IPS-18c (cell line): ENCODE measurements at regions not wholly inside any gene's neighbourhood (a gene's known extent, or its start where the extent isn't known, plus 50 kb on each side); places are given as distances from the start of the nearest gene placed in this dataset.

Experiments
- H3K4me3 ChIP-seq: 2 replicates; pipeline ENCODE4 v1.7.0; 2013; ENCODE audit warnings: low read depth, mild to moderate bottlenecking, low read length, moderate library complexity; ENCODE audit not compliant: insufficient read depth
- H3K9me3 ChIP-seq: one replicate; pipeline ENCODE4 v1.6.1; 2013; ENCODE audit warnings: mild to moderate bottlenecking, low read length, moderate library complexity; ENCODE audit not compliant: control insufficient read depth, insufficient read depth

DNA sequence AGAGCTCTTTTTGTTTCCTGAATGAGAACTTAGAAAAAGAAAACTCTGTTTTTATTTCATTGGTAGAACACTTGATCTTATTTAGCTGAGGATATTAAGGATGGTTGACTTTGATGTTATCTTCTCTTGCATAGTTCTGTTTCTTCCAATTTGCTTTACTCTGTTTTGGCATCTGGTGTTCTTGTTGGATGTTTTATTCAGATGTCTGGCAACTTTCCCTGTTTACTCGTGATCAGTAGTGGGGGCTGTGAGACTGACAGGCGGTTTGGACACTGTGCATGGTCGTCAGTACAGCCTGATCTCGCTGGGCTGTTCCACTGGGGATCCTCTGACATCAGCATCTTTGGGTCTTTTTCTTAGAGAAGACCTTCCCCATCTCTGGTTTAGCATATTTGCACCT lies 100.1 kb downstream of the TSN start:
- H3K9me3 ChIP-seq = no peaks in the 10 kb centered on the region
- no peak overlapping the region for H3K4me3 ChIP-seq

DNA sequence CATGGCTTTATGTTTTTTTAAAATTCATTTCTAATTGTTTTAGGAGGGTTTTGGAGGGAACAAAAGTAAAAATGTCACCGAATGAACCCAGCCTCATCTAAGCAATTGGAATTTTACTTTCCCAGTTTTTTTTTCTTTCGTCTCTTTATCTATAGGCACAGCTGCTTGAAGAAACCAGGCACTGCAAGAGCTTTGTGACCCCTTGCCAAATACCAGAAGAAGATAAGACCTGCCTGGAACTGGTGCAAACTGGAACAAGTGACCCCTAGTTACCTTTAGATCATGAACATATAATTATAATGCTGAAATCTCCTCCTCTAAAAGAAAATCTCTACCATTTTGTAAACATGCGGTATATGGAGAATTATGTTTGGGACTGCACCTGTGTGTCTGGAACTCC lies 100.9 kb downstream of the TSN start:
- no peaks in the 10 kb centered on the region for H3K9me3 ChIP-seq
- H3K4me3 ChIP-seq = no peak overlapping the region

DNA sequence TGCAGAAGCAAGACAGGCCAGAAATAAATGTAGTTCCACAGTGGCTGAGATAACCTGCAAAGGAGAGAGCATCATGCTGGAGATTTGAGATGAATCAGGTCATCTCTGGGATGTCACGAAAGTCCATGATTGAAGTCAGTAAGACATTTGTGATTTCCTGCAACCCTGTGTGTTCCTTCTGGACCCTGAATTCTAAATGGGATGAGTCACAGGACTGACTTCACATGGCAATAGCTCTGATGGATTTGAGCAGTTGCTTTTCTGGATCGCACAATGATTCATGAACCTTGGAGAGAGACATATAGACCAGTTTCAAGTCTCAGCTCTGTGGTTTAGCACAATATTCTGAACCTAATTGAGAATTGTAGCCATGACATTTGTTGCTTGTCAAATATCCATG lies 102.9 kb downstream of the TSN start:
- Histone ChIP-seq H3K4me3 (no peak overlapping the region), H3K9me3 (no peaks in the 10 kb centered on the region)

DNA sequence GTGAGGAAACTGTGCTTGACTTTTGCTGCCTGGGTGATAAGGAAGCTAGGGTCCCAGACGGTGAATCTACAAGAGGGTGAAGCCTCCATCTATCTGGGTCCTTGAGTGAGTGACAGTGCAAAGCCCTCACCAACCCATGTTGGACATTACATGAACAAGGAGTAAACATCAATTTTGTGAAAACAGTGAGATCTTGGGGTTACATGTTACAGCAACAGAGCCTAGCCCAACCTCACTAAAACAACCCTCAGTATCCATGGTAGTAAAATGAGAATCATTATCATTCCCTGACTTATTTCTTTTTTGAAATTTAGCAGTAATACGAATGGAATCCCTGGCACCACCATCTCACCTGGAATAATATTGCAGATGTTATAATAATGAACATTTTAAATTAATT lies 103.4 kb downstream of the TSN start:
- Histone ChIP-seq H3K4me3 (no peak overlapping the region), H3K9me3 (peaks cover 1% of the 10 kb centered on the region)

DNA sequence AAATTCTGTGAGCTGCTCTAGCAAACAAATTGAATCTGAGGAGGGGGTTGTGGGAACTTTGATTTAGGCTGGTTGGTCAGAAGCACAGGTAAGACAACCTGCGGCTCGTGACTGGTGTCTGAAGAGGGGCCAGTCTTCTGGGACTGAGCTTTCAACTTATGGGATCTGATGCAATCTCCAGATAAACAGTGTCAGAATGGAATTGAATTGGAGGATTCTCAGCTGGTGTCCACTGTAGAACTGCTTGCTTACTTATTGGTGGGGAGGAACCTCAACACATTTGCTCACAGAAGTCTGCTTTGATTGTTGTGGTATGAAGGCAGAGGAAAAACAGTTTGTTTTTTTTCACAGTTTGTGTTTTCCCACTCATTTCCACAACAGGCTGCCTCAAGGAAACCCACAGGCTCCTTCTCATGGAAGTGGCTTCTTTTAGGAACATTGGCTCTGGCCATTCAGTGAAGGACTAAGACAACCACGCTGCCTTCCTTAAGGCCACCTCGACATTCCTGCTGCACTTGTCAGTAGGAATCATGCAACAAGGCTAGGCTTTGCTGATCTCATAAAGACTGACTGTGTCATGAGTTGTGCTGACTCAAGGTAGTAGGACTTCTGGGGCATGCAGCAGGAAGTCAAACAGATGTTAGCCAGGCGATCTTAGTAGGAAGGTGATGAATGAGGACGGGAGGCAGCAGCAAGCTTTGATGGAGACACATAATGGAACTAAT lies 104.7 kb downstream of the TSN start:
- H3K4me3 ChIP-seq = no peak overlapping the region
- H3K9me3 ChIP-seq = peaks cover 2% of the 10 kb centered on the region

DNA sequence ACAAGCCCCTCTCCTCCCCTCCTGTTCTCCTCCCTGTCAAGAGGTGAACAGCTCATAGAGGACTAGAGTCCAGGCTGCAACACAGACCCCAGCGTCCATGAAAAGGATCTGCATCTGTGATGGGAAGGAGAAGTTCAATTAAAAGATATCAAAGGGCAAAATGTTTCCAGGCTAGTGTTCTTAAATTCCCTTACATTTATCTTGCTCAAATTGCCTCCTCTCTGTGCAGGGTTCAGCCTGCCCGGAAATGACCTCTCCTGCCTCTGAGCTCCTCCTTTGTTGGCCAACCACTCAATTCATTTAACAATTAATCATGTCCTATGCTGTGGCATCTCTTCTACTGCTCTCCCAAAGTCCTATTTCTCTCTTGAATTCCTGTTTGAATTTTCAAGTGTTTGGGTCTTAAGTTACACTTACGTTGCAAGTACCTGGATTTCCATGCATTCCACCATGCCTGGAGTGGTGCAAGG lies 105.3 kb downstream of the TSN start:
- Histone ChIP-seq H3K9me3 (peaks cover 2% of the 10 kb centered on the region), H3K4me3 (no peak overlapping the region)

DNA sequence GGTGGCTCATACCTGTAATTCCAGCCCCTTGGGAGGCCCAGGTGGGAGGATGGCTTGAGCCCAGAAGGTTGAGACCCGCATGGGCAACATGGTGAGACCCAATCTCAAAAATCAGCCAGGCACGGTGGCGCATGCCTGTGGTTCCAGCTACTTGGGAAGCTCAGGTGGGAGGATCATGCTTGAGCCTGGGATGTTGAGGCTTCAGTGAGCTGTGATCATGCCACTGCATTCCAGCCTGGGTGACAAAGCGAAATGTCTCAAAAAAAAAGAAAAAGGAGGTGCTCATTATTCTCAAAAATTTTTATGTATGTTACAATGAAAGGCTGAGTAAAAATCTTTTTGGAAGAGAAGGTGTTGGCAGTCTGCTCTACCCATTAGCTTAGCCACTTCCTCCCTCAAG lies 106.8 kb downstream of the TSN start:
- Histone ChIP-seq H3K9me3 (peaks cover 2% of the 10 kb centered on the region), H3K4me3 (no peak overlapping the region)

DNA sequence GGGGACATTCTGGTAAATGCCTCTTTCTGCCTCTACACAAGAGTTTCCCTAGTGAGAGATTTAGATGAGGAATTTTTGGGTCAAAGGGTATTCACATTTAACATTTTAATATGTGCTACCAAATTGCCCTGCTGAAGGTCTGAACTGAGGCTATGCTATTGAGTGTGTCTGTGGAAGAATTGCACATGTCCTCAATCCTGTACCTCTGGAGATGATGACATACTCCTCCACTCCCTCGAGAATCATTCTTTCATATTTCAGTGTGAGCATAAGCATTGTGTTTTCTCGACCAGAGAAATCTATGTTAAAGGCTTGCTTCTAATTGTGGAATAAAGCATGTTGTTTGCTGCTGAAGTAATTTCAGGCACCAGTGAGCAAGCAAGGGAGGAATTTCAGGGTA lies 110.5 kb downstream of the TSN start:
- Histone ChIP-seq H3K4me3 (no peak overlapping the region), H3K9me3 (peaks cover 2% of the 10 kb centered on the region)

DNA sequence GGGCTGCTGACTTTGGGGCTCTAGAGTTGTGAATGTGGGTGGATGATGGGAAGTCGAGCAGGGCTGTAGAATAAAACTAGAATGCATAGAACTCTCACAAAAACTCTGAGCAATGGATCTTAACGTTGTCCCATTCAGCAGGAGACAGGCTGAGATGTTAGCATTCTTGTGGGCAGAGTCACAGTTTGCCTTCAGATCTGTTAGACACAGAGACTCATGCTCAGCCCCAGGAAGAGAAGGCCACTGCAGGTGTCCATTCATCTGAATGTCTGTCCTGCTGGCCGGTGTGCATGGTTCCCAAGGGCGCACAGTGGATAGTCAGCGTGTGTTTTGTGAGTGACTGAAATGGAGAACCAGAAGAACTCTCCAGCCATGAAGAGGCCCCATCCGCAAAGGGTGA lies 111.3 kb downstream of the TSN start:
- Histone ChIP-seq H3K9me3 (peaks cover 2% of the 10 kb centered on the region), H3K4me3 (no peak overlapping the region)

DNA sequence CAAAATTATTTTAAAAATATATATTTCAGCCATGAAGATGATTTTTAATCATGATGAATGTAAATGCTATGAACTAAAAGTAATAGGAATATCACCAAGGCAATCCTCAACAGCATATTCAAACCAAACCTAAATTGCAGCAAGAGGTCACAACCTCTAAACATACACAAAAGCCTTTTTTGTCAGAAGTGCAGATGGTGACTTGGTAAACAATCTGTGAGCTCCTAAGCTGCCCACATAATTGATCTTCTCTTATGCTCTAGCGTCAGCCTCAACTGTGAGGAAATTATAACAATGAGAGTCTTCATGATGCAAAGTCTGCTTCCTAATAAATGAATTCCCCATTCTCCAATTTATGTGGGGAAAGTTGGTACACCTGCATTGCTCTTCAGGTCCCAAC lies 113.2 kb downstream of the TSN start:
- Histone ChIP-seq H3K4me3 (no peak overlapping the region), H3K9me3 (peaks cover 2% of the 10 kb centered on the region)

DNA sequence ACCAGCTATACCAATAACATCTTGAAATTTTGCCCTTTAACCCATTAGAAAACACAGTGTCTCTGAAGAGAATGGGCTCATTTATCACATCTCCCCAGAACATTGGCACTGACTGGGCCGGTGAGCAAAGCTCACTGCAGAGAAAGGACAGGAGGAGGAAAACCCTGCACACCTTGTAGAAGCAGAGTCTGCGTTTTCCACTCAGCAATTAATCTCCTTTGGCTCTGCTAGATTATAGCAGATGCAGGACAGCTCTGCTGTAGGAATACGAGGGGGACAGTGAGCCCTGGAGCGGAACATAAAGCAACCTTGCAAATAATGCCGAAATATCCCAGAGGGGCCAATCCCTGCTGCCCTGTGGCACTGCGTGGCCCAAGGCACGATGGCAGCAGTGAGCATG lies 113.9 kb downstream of the TSN start:
- Histone ChIP-seq H3K4me3 (no peak overlapping the region), H3K9me3 (no peaks in the 10 kb centered on the region)

DNA sequence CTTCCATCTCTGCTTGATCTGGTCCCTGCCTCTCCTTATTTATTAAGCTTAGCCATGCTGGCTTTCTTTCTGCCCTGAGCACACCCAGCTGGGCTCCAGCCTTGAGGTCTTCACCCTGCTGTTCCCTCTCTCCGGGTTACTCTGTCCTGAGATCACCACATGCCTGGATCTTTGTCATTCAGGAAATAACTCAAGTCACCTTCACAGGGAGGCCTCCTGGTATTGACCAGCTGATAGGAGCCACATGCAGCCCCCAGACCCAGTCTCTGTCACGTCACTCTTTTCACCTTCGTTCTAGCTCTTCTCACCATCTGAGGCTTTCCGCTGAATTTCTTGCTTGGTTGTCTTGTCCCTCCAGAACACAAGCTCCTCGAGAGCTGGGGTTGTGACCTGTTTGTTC lies 114.4 kb downstream of the TSN start:
- Histone ChIP-seq H3K4me3 (no peak overlapping the region), H3K9me3 (no peaks in the 10 kb centered on the region)

DNA sequence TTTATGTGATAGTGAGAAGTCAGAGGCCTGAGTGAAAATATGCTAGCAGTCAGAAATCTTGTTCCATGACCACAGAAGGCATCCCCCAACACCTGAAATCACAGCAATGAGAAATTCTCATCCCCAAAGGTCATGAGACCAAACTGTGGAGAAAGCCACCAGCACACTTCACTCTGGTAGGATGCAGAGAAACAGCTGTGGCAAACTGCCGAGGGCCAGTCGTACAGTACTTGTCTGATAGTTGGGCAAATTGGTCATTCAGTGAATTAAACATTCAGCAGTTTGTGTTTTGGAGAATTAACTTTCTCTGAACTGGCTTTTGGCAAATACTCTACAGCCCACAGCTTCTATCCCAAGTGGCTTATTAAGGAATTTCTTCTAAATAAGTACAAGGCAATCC lies 117.2 kb downstream of the TSN start:
- H3K9me3 ChIP-seq = no peaks in the 10 kb centered on the region
- H3K4me3 ChIP-seq = no peak overlapping the region

DNA sequence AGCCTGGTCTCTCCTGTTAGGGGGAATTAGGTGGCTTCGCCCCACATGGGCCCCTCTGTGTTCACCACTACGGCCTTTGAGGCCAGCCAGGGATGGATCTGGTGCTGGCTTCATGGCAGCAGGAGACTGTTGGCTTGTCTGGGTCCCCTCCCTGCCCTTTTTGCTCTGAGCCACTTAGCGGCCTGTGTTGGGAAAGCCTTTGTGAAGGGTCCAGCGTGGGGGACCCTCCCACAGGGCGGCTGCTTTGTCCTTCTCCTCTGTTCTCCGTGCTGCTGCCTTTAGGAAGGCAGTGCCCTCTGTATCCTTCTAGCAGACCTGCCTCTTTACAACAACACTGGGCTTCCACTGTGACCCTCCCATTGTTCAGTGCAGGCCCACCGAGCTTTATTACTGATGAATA lies 118.4 kb downstream of the TSN start:
- Histone ChIP-seq H3K4me3 (no peak overlapping the region), H3K9me3 (no peaks in the 10 kb centered on the region)

DNA sequence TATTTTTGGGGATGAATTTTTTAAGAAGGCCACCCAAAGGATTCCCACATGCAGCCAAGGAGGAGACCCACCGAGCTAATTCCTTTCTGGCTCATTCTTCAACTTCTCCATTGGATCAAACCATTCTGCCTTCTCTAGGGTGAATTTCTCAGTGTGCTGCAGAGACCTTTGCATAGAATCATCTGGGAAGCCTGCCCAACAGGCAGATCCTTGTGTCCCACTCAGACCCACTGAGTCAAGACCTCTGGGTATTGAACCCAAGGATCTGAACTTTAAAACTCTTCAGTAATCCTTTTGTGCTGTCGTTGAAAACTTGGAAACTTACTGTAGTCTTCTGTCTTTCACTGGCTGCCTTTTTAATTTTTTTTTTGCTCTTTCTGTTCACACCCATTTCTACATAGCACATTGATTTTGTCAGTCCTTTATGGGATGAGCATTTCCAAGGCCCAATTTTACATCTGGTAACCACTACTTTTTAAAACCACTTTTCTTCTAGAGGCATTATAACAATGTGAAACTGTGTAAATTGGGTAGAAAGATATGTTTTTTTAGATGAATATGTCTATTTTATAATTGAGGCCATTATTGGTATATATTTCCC lies 120.2 kb downstream of the TSN start:
- no peaks in the 10 kb centered on the region for H3K9me3 ChIP-seq
- no peak overlapping the region for H3K4me3 ChIP-seq

DNA sequence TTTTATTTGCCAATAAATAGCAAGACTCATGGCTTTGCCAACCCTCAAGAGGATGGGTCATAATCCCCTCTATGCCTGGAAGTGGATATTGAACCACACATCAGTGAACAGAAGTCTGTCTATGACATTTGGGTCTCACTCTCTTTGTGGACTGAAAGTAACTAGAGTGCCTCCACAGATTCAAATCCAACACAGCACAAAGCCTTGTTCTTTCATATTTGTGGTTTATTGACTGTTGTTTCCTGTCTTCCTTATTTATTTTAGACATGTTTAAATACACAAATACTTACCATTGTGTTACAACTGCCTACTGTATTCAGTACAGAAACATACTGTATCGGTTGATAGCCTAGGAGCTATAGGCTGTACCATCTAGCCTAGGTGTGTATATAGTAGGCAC lies 121.9 kb downstream of the TSN start:
- Histone ChIP-seq H3K9me3 (no peaks in the 10 kb centered on the region), H3K4me3 (no peak overlapping the region)

DNA sequence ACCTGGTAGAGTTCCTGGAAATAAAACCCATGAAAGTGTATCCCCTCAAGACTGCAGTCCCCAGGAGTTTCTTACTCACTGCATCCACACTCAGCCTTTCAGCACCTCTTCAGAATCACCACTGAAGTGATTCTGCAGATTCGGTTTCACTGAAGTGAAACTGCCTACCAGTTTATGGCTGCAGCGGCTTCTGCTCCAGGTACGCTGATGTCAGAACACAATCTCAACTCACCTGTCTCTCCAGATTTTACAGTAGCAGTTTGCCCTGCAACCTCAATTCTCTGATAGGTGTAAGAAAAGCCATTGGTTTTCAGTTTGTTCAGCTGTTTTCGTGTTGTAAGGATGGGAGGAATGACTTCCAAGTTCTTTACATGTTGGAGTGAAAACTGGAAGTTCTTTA lies 124.8 kb downstream of the TSN start:
- Histone ChIP-seq H3K4me3 (no peak overlapping the region), H3K9me3 (no peaks in the 10 kb centered on the region)

DNA sequence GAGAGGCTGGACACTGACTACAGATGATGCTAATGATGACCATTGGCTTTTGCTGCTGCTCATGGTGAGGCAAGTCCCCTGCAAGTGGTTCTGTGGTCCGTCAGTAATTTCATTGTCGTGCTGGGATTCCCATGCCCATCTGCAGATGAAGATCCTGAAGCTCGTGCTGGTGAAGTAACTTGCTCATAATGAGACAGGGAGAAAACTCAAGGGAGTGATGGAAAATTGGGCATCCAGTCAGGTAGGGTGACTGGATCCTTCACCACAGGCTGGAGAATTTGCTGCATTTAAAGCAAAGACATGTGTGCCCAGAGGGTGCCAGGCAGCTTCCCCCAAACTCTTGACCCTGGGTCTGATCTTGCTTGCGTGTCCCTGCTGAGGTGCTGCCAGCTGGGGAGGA lies 125.6 kb downstream of the TSN start:
- H3K4me3 ChIP-seq = no peak overlapping the region
- no peaks in the 10 kb centered on the region for H3K9me3 ChIP-seq

DNA sequence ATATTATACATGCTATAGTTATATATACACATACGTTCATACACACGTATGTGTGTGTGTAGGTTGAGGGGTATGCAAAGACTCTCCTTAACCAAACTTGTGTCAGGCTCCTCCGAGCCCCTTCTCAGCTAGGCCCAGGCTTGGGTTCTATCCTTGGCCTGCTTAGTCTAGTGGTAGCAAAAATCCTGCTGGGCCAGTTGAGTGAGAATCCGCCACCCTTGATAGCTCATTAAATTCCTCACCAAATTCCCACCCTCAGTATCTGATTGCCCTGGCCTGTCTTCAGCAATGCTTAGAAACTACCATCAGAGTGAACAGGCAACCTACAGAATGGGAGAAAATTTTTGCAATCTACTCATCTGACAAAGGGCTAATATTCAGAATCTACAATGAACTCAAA lies 126.5 kb downstream of the TSN start:
- Histone ChIP-seq H3K4me3 (no peak overlapping the region), H3K9me3 (no peaks in the 10 kb centered on the region)
